ENCODE measurements at regions not wholly inside any gene's neighbourhood (a gene's known extent, or its start where the extent isn't known, plus 50 kb on each side); places are given as distances from the start of the nearest gene placed in this dataset.

- no peak for DNase-seq
Observed at GRCh38 chr18:14031053-14031452, 101.2 kb downstream of the ZNF519 start.

DNA sequence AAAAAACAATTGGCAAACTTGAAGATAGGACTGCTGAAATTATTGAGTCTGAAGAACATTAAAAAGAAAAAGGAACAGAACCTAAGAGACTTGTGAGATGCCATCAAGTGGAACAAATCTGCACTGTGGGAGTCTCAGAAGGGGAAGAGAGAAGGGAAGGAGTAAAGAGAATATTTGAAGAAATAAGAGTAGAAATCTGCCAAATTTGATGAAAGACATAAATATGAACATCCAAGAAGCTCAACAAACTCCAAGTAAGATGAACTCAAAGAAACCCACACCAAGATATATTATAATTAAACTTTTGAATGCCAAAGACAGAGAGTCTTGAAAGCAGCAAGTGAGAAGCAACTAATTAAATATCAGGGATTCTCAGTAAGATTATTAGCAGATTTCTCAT lies 102.7 kb downstream of the ZNF519 start:
- DNase-seq = no peak

DNA sequence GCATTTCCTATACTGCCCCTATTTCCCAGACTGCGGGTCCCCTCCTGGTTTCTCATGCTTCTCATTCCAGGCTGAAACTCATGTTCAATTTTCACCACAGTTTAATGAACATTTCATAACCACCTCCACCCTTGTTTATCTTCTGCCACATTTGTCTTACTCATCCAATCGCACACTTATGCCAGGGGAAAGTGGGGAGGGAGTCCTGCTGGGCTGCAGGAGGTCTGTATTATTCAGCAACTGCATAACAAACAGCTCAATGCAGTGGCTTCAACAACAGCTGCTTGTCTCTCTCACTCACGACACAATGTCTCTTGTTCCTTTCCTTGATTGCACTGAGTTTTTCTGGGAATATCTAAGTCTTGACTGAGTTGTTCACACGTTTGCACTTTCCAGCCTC lies 106.0 kb downstream of the ZNF519 start:
- DNase-seq = no peak

DNA sequence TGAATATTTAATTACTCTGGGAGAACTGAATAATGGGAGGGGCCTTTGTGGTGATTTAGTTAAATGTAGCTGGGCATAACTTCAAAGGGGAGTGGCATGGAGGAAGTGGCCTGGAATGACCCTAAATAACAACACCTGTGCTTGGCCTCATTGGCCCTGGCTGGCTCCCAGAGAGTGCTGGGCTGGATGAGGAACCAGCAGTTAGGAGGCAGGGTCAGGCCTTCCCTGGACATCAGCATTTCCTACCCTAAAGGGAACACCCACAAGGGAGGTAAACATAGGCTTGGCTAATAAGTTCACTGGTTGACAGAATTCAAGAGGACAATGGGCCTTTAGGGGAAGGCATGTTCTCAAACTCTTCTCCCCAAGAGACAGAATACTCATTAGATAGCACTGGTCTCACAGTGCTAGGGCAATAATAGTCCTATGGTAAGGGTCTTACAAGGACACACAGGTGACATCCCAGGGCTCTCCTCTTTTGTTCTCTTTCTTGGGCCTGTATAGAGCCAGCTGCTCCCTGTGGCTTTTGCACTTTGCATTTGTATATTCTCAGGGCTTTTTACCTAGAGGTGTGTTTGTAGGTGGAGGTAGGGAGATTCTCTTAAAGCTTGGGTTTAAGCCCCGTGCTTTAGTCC lies 106.8 kb downstream of the ZNF519 start:
- no peak for DNase-seq

GRCh38 chr18:14015416-14015815 lies 100.1 kb upstream of the MC2R start:
- DNase-seq = peak; percentile 45

DNA sequence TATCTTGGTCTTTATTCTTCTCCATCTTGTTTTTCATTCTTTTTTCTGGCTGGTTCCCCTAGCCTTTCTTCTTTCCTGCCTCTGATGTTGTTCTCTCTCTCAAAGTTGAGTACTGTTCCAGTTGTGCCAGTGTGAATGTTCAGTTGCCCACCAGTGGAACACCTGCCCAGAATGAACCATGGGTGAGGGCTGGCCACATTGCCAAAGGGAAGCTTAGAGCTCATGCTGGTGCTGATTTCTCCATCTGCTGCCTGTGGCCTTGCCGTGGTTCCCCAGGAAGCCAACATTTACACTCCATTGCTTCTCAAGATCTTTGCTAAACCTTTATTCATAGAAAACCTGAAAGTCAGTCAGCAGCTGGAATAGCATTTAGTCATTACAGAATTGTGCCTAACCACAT lies 99.1 kb upstream of the MC2R start:
- DNase-seq = no peak

DNA sequence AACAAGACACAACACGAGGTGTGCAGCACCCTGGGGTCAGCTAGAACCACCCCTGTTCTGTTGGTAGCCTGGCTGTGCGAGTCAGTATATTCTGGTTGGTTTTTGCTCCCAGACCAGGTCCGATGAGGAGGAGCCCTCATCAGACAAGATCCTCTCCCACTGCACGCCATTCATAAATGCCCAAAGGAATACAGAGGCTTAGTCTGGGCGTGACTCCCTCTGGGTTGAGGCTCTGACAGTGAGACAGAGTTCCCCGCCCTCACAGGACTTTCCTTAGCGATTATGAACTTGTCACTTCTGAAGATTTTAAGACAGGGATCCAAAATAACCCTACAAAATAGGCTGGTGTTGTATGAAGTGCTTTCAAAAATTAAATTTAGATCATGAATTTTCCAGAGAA lies 85.5 kb upstream of the MC2R start:
- no peak for DNase-seq

GRCh38 chr18:13999231-13999630 lies 83.9 kb upstream of the MC2R start:
- peak; percentile 17 for DNase-seq

- DNase-seq = no peak
Observed at GRCh38 chr18:13998571-13998970, 83.2 kb upstream of the MC2R start.

DNA sequence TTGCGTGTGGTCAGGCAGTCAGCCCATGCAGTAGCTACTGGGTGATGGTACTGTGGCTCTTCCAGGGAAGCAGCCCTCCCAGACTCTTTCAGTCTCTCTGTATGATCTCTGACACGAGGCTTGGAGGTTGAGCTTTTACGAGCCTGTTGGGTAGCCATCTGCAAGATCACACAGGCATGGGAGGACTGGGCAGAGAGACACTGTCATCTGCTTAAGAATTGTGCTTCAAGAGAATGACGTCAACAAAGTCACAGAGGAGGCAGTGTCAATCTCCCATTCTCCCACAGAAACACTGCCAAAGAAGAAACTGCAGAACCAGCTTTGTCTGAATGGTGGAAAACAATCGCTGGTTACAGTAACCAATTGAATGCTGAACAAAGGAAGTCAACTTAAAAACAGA lies 78.4 kb upstream of the MC2R start:
- DNase-seq = no peak

GRCh38 chr18:13992826-13993540 lies 77.6 kb upstream of the MC2R start:
- no peak for DNase-seq

GRCh38 chr18:13989199-13989598 lies 73.9 kb upstream of the MC2R start:
- no peak for DNase-seq

DNA sequence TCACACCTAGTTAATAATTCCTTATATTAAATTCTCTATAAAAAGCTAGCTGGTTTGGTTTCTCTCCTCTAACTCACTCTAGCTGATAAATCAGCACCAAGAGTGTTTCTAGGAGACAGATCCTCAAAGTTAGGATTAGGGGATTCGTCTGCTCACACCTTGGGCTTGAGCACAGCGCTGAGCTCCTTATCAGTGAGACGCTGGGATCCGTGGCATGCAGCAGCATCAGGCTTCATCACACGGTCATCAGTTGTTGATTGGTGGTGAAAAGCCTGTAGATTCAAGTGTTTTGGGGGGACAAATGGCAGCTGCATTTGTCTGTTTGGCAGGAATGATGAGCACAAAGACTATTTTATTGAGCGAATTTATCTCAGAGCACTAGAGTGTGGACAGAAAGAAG lies 72.6 kb upstream of the MC2R start:
- no peak for DNase-seq

- no peak for DNase-seq
Observed at GRCh38 chr18:13984080-13984479, 68.7 kb upstream of the MC2R start.

GRCh38 chr18:13983506-13983905 lies 68.2 kb upstream of the MC2R start:
- DNase-seq = no peak

GRCh38 chr18:13982126-13982525 lies 66.8 kb upstream of the MC2R start:
- peak; percentile 17 for DNase-seq

GRCh38 chr18:13973061-13973575 lies 57.8 kb upstream of the MC2R start:
- DNase-seq = no peak

Measured in left kidney (tissue), 1 donor.